Upper lobe of left lung (tissue), 4 donors: ENCODE measurements at regions not wholly inside any gene's neighbourhood (a gene's known extent, or its start where the extent isn't known, plus 50 kb on each side); places are given as distances from the start of the nearest gene placed in this dataset.

ENCODE experiments used
- EP300 ChIP-seq, 4 donors: sonication (generic); formaldehyde crosslinking; IDR thresholded peaks; one replicate each; pipeline ENCODE4 v1.5.1; 2017; ENCODE audit warnings: antibody characterized with exemption in 4 of 4, control low read depth in 2 of 4
- TF ChIP-seq, protein P1 (sequence below), 6 experiments: fragments of 450-650 bp in 4 of 6; fragments of 200-600 bp in 2 of 6; sonication (generic) in 2 of 6; IDR thresholded peaks; one replicate each; pipeline ENCODE4 v1.5.1; 2016 to 2019; ENCODE audit warnings: antibody characterized with exemption in 6 of 6

DNA sequence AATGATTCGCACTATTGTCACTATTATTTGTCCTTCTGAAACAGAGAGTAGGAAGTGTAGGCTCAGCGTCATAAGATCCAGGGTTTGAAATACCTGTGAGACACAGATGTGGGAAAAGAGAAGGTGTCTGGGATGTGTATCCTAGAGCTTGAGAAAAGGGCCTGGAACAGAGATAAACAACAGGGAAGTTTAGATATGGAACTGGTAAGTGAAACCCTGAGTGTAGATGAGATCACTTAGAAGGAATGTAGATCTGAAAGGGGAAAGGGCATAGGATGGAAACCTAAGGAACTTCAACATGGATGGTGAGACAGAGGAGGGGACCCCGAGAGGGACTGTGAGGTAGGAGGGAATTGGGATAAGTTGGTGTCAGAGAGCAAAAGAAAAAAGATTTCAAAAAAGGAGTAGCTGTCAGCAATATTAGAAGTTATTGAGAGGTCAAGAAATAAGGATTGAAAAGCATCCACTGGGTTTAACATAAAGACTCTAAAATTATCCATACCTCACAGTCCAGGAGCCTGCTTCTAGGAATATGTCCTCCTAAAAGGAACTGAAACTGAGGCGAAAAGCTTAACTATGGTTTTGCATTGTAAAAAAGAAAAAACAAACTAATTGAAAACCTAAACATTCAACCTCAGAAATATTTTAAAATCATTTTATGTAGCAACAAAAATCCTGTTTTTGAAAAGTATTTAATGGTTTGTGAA, 119.2 kb upstream of the NPVF start:
- TF ChIP-seq EP300 (IDR thresholded peaks at IDR 0.05): no peak
- TF ChIP-seq, protein P1, sequence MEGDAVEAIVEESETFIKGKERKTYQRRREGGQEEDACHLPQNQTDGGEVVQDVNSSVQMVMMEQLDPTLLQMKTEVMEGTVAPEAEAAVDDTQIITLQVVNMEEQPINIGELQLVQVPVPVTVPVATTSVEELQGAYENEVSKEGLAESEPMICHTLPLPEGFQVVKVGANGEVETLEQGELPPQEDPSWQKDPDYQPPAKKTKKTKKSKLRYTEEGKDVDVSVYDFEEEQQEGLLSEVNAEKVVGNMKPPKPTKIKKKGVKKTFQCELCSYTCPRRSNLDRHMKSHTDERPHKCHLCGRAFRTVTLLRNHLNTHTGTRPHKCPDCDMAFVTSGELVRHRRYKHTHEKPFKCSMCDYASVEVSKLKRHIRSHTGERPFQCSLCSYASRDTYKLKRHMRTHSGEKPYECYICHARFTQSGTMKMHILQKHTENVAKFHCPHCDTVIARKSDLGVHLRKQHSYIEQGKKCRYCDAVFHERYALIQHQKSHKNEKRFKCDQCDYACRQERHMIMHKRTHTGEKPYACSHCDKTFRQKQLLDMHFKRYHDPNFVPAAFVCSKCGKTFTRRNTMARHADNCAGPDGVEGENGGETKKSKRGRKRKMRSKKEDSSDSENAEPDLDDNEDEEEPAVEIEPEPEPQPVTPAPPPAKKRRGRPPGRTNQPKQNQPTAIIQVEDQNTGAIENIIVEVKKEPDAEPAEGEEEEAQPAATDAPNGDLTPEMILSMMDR (IDR thresholded peaks at IDR 0.05): no peak
